ENCODE measurements at regions not wholly inside any gene's neighbourhood (a gene's known extent, or its start where the extent isn't known, plus 50 kb on each side); places are given as distances from the start of the nearest gene placed in this dataset.

DNA sequence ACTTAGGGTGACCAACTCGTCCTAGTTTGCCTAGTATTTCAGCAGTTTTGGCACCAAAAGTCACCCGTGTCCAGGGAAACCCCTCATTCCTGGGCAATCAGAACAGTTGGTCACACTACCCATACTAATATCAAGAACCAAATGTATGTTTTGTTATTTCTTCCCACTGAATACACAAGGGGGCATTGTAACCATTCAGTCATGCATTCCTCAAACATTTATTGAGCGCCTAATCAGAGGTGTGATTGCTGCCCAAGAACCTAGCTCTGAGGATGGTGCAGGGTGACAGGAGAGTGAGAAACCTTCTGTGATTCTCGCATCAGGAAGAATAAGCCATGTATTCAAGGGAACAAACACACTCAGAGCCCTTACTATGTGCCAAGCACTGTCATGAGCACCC, 69.8 kb upstream of the RAI2 start:
- no peak for DNase-seq (ENCODE audit: low read depth)

DNA sequence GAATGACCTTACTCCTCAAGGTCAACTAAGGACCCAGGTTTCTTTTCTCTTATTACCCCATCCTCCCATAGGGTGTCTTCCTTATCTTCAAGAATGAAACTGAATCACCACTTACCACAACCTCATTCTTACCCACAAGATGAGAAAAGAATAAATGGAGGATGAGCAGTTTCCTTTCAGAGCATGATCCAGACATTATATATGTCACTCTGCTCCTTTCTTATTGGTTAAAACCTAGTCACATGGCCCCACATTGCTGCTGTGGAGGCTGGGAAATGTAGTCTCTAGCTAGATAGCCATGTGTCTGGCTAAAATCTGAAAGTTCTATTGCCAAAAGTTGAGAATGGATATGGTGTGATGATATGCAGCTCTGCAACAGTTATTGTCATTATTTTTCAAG, 62.4 kb upstream of the RAI2 start:
- DNase-seq (ENCODE audit: low read depth) = no peak

DNA sequence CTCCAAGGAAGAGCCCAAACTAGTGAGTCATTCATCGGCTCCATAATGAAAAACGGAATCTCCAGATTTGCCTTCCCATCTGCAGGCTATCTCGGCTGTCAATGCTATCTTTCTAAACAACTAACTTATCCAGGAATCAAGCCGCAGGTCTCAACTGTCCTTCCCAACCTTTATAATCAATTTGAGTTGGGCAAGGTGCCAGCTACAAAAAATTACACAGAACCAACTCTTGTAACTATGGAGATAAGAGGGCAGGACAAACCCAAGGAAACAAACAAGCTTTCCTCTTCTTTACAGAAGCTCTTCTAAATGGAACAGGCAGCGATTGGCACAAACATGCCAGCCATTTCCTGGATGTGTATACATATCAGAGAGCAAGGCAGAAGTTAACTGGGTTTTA, 61.2 kb upstream of the RAI2 start:
- DNase-seq (ENCODE audit: low read depth) = no peak

DNA sequence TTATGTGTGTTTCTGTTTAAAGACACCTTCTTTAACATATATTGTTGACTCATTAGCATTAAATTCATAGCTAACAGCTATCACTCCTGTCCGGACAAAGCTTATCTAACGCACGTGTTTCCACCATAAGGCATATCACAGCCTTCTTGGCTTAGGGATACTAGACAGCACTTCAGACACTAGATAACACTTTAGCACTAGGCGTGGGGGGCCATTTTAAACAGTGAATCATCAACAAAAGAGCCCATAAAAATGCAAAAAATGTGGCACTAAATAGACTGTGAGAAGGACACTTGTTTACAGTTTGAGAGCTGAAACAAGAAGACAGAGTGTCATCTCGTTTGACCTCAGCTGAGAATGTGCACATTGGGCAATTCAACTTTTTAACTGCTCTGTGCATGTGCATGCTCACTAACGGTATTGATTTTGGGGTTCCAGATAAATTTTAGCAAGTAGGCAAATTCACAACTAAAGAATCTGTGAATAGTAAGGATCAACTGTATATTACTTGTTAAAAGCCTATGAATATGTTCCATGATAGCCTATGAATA, 58.9 kb upstream of the RAI2 start:
- no peak for DNase-seq (ENCODE audit: low read depth)

DNA sequence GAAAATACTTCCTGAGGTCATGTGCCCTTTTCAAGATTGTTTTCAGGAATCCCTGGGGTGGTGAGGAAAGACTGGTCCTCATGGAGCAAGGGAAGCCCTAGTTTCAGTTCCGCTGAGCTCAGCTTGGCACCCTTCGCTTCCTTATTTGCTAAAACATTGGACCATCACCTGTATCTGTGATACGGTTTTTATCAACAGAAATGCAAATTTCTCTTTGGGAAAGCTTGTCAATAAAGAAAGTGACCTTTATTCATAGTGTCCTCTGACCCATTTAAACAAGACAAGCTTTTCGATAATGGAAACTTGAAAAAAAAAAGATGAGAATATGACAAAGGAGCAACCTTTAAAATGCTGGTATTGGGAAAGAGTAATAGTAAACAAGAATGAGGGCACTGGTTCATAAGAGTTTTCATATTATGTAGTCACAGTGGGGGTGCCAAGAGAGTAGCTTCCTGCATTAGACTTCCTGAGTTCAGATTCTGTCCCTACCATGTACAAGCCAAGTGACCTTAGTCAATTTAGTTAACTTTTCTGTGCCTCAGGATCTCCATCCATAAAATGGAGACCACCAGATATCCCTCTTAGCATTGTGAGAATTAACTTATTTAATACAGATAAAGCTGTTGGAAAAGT, 57.0 kb upstream of the RAI2 start:
- DNase-seq (ENCODE audit: low read depth) = no peak

DNA sequence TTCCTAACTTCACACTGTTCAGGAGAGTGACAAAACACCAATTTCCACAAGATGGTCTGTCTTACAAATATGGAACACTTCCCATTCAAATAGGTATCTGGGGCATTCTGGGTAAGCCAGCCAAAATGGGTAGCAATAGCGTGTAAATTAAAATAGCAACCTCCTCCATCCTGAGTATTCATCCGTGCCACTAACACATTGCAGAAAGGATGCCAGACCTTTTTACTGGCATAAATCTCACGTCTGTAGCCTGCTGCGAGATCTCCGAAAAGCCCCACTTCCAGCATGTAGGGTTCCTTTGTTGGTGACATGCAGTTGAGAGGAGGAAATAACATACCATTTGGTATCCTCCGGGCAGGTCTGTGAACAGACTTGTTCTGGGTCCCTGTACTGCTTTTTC, 52.7 kb upstream of the RAI2 start:
- DNase-seq (ENCODE audit: low read depth) = no peak

All from myocyte (in vitro differentiated cells).